OCI-LY7 (cell line): ENCODE measurements at regions not wholly inside any gene's neighbourhood (a gene's known extent, or its start where the extent isn't known, plus 50 kb on each side); places are given as distances from the start of the nearest gene placed in this dataset.

Experiments used
- EZH2phosphoT487 ChIP-seq: fragments of 200-600 bp; sonication (generic); IDR thresholded peaks from 2 replicates; pipeline ENCODE4 v1.6.1; 2018; ENCODE audit warnings: low read depth, borderline replicate concordance, mild to moderate bottlenecking, mixed run types, antibody characterized with exemption, low read length, moderate library complexity, mixed read lengths
- TF ChIP-seq, protein P1 (sequence below): fragments of 200-600 bp; sonication (generic); conservative IDR thresholded peaks from 2 replicates; pipeline ENCODE4 v1.5.1; 2014; ENCODE audit warnings: mild to moderate bottlenecking, antibody characterized with exemption, low read length, moderate library complexity, mixed read lengths

DNA sequence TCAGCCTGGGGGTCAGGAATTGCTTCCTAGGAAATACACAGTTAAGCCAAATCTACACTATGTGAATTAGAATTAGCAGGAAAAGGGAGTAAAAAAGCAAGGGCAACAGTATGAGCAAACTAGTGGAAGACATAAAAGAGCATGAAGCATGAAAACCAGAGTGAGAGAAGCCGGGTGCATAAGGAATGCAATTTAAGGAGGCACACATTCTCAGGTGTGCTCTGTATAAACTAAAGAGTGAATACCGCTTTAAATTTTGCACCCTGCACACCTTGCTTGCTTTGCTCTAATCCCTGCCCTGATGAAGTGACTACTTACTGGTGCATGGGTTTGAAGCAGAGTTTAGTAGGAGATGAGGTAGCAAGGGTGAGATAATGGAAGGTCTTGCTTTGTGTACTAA is 65.7 kb upstream of the EPHA4 start:
- TF ChIP-seq, protein P1, sequence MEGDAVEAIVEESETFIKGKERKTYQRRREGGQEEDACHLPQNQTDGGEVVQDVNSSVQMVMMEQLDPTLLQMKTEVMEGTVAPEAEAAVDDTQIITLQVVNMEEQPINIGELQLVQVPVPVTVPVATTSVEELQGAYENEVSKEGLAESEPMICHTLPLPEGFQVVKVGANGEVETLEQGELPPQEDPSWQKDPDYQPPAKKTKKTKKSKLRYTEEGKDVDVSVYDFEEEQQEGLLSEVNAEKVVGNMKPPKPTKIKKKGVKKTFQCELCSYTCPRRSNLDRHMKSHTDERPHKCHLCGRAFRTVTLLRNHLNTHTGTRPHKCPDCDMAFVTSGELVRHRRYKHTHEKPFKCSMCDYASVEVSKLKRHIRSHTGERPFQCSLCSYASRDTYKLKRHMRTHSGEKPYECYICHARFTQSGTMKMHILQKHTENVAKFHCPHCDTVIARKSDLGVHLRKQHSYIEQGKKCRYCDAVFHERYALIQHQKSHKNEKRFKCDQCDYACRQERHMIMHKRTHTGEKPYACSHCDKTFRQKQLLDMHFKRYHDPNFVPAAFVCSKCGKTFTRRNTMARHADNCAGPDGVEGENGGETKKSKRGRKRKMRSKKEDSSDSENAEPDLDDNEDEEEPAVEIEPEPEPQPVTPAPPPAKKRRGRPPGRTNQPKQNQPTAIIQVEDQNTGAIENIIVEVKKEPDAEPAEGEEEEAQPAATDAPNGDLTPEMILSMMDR: no peak
- TF ChIP-seq EZH2phosphoT487: no peak
